ENCODE measurements at regions not wholly inside any gene's neighbourhood (a gene's known extent, or its start where the extent isn't known, plus 50 kb on each side); places are given as distances from the start of the nearest gene placed in this dataset.

DNA sequence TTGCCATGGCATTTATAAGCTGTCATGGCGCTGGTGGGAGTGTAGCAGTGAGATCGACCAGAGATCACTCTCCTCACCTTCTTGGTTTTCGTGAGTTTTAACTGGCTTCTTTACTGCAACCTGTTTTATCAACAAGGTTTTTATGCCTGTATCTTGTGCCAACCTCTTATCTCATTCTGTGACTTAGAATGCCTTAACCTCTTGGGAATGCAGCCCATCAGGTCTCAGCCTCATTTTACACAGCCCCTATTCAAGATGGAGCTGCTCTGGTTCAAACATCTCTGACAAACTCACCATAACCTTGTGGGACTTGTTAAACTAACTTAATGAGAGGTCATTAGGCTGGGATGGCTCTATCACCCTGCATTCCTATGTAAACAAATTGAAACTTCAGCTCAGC, 151.3 kb downstream of the CAND1 start:
- DNase-seq (ENCODE audit: low spot score) = no peak
- CTCF ChIA-PET = no interaction called here
- TF ChIP-seq, protein P1, sequence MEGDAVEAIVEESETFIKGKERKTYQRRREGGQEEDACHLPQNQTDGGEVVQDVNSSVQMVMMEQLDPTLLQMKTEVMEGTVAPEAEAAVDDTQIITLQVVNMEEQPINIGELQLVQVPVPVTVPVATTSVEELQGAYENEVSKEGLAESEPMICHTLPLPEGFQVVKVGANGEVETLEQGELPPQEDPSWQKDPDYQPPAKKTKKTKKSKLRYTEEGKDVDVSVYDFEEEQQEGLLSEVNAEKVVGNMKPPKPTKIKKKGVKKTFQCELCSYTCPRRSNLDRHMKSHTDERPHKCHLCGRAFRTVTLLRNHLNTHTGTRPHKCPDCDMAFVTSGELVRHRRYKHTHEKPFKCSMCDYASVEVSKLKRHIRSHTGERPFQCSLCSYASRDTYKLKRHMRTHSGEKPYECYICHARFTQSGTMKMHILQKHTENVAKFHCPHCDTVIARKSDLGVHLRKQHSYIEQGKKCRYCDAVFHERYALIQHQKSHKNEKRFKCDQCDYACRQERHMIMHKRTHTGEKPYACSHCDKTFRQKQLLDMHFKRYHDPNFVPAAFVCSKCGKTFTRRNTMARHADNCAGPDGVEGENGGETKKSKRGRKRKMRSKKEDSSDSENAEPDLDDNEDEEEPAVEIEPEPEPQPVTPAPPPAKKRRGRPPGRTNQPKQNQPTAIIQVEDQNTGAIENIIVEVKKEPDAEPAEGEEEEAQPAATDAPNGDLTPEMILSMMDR (conservative IDR thresholded peaks at IDR 0.05; ENCODE audit: low read depth) = no peak
- H3K27ac ChIP-seq = no peak overlapping the region
- POLR2A ChIA-PET (ENCODE audit: low non-redundant PET) = no interaction called here

DNA sequence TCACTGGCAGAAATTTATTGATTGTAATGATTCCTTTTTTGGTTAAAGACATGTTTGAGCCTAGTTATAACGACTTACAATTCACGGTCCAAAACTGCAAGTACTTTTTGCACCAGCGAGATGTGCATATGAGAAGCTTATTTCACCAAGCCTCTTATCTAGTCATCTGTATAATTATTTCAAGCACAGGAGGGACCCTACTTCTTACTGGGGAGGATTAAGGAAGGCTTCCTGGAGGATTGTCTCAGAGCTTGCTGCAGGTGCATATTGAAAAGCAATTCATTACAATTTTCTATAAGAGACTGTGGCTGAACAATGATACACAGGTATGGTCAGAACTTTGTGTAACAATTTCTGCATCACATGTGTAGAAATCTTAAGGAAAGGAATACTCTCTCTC, 152.9 kb downstream of the CAND1 start:
- CTCF ChIA-PET = no interaction called here
- POLR2A ChIA-PET (ENCODE audit: low non-redundant PET) = no interaction called here
- DNase-seq (ENCODE audit: low spot score) = no peak
- TF ChIP-seq, protein P1 (conservative IDR thresholded peaks at IDR 0.05; ENCODE audit: low read depth) = no peak
- H3K27ac ChIP-seq = no peak overlapping the region

DNA sequence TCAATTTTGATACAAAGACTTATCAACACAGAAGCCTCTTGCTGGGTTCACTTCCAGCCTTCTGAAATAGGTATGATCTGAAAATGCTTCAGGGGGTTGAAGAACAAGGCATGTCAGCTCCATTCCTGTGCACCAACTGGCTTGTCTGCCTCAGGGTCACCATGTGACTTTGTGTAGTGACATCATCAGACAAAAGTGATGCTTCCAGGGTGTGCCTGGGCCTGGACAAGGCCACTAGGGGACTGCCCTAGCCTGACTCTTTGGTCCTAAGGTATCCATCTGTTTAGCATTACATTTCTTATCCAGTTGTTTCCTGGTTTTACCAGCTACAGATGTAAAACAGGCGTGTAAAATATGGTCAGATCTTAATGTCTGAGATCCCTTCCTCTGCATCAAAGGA, 155.6 kb downstream of the CAND1 start:
- H3K27ac ChIP-seq = no peak overlapping the region
- DNase-seq (ENCODE audit: low spot score) = no peak
- ChIA-PET POLR2A (ENCODE audit: low non-redundant PET) (no interaction called here), CTCF (no interaction called here)
- TF ChIP-seq, protein P1 (conservative IDR thresholded peaks at IDR 0.05; ENCODE audit: low read depth) = no peak

DNA sequence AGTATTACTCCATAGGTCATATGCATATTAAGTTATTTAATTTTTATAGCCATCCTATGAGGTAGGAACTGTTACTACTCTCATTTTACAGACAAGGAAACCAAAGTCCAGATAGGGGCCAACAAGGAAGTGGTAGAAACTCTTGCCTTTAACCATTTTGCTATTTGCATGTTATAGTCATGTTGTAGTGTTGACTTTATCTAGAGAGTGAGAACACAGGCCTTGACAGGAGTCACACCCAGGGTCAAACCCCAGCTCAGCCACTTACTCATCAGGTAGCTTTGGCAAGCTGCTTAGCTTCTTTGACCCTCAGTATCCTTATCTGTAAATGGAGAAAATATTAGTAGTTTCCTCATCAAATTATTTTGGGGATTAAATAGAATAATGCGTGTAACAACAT, 156.2 kb downstream of the CAND1 start:
- no peak for DNase-seq (ENCODE audit: low spot score)
- ChIA-PET POLR2A (ENCODE audit: low non-redundant PET) (no interaction called here), CTCF (interaction anchor here (0.6 kb wide), 3 partner anchors 29 to 392 kb away, joined by 3 to 5 read pairs (median 3); no protein-coding TSS in a partner anchor)
- H3K27ac ChIP-seq = no peak overlapping the region
- TF ChIP-seq, protein P1 (conservative IDR thresholded peaks at IDR 0.05; ENCODE audit: low read depth) = no peak

DNA sequence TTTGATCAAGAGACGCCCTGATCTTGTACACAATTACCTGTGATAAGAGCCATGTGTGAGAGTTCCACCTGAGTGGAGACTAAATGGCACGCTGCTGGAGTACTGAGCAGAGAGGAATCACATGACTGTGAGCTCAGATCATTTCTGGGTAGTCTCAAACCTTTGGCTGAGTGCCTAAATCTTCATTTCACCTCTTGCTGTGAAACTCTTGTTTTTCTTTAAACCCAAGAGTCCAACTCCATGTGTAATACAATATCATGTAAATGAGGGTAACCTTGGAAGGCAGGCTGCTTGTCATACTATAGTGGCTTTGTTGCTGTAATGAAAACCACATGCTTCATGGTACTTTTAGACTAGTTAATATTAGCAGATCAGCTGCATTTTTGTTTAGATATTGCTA, 156.9 kb downstream of the CAND1 start:
- DNase-seq (ENCODE audit: low spot score) = no peak
- CTCF ChIA-PET = interaction anchor here (0.6 kb wide), 1 partner anchor 70 kb away, joined by 3 read pairs; no protein-coding TSS in a partner anchor
- TF ChIP-seq, protein P1 (conservative IDR thresholded peaks at IDR 0.05; ENCODE audit: low read depth) = no peak
- POLR2A ChIA-PET (ENCODE audit: low non-redundant PET) = no interaction called here
- no peak overlapping the region for H3K27ac ChIP-seq

DNA sequence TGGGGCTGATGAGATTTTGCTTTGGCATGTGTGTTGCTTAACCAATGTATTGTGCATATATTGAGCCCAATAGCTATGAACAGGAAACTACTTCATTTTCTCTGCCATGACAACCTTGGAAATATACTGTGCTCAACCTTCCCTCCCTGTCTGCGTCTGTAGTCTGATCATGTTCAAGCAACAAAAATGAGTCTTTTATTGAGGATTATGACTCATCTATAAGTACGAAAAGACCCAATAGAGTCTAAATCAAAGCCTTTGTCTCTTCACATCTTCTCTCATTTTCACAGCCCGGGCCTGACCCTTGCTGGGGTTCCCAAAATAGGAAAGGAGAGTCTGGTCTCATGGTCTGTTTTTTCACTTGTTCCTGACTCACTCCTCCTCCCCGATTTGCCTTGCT, 158.2 kb downstream of the CAND1 start:
- ChIA-PET POLR2A (ENCODE audit: low non-redundant PET) (no interaction called here), CTCF (no interaction called here)

More for the DNA sequence above, 158.2 kb downstream of the CAND1 start:
- TF ChIP-seq, protein P1 (conservative IDR thresholded peaks at IDR 0.05; ENCODE audit: low read depth) = no peak
- DNase-seq (ENCODE audit: low spot score) = no peak
- no peak overlapping the region for H3K27ac ChIP-seq

Data from RWPE1 (cell line).